CD4-positive, alpha-beta T cell treated with Interferon alpha-2 for 1 hour (primary cell): ENCODE measurements at regions not wholly inside any gene's neighbourhood (a gene's known extent, or its start where the extent isn't known, plus 50 kb on each side); places are given as distances from the start of the nearest gene placed in this dataset.

Experiments
- DNase-seq, 2 donors: peaks; one replicate each; pipeline ENCODE4 v3.0.0-alpha.2; 2020 to 2022

- DNase-seq, result no peak
Observed at GRCh38 chr1:24998563-24999245, 68.6 kb upstream of the RUNX3 start.

- DNase-seq, result peak; percentile 48 to 60
Observed at GRCh38 chr1:24996983-24997893, 67.2 kb upstream of the RUNX3 start.

- DNase-seq, result no peak
Observed at GRCh38 chr1:24996456-24996855, 66.4 kb upstream of the RUNX3 start.

GRCh38 chr1:24995661-24996060 is 65.6 kb upstream of the RUNX3 start:
- DNase-seq, result no peak

GRCh38 chr1:24995140-24995539 is 65.1 kb upstream of the RUNX3 start:
- no peak for DNase-seq

- DNase-seq, result no peak
Observed at GRCh38 chr1:24993871-24994580, 64.0 kb upstream of the RUNX3 start.

GRCh38 chr1:24992761-24993211 is 62.7 kb upstream of the RUNX3 start:
- DNase-seq, result peak in 1 of 2 donors; percentile 60

GRCh38 chr1:24992124-24992760 is 62.2 kb upstream of the RUNX3 start:
- DNase-seq, result no peak

GRCh38 chr1:24991697-24992096 is 61.6 kb upstream of the RUNX3 start:
- no peak for DNase-seq

- peak; percentile 20 to 36 for DNase-seq
Observed at GRCh38 chr1:24990779-24991641, 60.9 kb upstream of the RUNX3 start.

- DNase-seq, result no peak
Observed at GRCh38 chr1:24990136-24990535, 60.1 kb upstream of the RUNX3 start.

GRCh38 chr1:24989082-24989481 is 59.0 kb upstream of the RUNX3 start:
- DNase-seq, result no peak

GRCh38 chr1:24988558-24988912 is 58.5 kb upstream of the RUNX3 start:
- DNase-seq, result no peak

GRCh38 chr1:24987875-24988557 is 57.9 kb upstream of the RUNX3 start:
- DNase-seq, result peak in 1 of 2 donors; percentile 42

GRCh38 chr1:24987424-24987823 is 57.3 kb upstream of the RUNX3 start:
- DNase-seq, result no peak

GRCh38 chr1:24986372-24986965 is 56.4 kb upstream of the RUNX3 start:
- no peak for DNase-seq

GRCh38 chr1:24985737-24986136 is 55.7 kb upstream of the RUNX3 start:
- no peak for DNase-seq

- peak; percentile 61 to 72 for DNase-seq
Observed at GRCh38 chr1:24984800-24985522, 54.9 kb upstream of the RUNX3 start.

GRCh38 chr1:24984300-24984699 is 54.2 kb upstream of the RUNX3 start:
- no peak for DNase-seq

- no peak for DNase-seq
Observed at GRCh38 chr1:24983006-24983680, 53.1 kb upstream of the RUNX3 start.
